ENCODE measurements at regions not wholly inside any gene's neighbourhood (a gene's known extent, or its start where the extent isn't known, plus 50 kb on each side); places are given as distances from the start of the nearest gene placed in this dataset.

DNA sequence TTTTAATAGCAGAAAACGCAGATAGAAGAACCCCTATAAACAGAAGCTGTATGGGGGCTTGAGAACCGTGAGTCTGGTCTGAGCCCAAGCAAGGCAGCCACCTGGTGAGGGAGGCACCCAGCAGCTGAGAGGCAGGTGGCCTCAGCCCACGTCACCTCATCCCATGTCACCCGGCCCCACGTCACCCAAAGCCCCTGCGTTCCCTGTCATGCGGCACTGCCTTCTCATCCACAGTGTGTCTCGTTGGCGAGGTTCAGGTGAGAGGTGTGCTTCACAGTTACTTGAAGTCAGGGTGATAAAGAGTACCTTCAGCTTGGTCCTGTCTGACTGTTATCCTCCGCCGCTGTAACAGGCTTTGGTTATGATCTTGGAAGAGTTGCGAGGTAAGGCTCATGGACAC lies 80.6 kb upstream of the IRX4 start:
- Histone ChIP-seq H3K9ac (no peak overlapping the region), H3K4me3 (IDR thresholded peaks at IDR 0.05; ENCODE audit: insufficient read depth, low read depth, low read length) (no peak overlapping the region), H3K27me3 (ENCODE audit: insufficient read depth, low read depth) (no peaks in the 10 kb centered on the region), H3K36me3 (ENCODE audit: insufficient read depth) (no peaks in the 10 kb centered on the region), H3K4me2 (no peak overlapping the region), H3K79me2 (ENCODE audit: insufficient read depth, low read depth) (no peaks in the 10 kb centered on the region), H3K4me1 (ENCODE audit: low read depth, poor library complexity, severe bottlenecking) (no peaks in the 10 kb centered on the region), H3K27ac (no peak overlapping the region), H4K20me1 (ENCODE audit: insufficient read depth) (no peaks in the 10 kb centered on the region), H2AFZ (ENCODE audit: low read depth) (no peak overlapping the region)
- TF ChIP-seq, protein P1, sequence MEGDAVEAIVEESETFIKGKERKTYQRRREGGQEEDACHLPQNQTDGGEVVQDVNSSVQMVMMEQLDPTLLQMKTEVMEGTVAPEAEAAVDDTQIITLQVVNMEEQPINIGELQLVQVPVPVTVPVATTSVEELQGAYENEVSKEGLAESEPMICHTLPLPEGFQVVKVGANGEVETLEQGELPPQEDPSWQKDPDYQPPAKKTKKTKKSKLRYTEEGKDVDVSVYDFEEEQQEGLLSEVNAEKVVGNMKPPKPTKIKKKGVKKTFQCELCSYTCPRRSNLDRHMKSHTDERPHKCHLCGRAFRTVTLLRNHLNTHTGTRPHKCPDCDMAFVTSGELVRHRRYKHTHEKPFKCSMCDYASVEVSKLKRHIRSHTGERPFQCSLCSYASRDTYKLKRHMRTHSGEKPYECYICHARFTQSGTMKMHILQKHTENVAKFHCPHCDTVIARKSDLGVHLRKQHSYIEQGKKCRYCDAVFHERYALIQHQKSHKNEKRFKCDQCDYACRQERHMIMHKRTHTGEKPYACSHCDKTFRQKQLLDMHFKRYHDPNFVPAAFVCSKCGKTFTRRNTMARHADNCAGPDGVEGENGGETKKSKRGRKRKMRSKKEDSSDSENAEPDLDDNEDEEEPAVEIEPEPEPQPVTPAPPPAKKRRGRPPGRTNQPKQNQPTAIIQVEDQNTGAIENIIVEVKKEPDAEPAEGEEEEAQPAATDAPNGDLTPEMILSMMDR (conservative IDR thresholded peaks at IDR 0.05; ENCODE audit: low read depth, low read length): no peak

DNA sequence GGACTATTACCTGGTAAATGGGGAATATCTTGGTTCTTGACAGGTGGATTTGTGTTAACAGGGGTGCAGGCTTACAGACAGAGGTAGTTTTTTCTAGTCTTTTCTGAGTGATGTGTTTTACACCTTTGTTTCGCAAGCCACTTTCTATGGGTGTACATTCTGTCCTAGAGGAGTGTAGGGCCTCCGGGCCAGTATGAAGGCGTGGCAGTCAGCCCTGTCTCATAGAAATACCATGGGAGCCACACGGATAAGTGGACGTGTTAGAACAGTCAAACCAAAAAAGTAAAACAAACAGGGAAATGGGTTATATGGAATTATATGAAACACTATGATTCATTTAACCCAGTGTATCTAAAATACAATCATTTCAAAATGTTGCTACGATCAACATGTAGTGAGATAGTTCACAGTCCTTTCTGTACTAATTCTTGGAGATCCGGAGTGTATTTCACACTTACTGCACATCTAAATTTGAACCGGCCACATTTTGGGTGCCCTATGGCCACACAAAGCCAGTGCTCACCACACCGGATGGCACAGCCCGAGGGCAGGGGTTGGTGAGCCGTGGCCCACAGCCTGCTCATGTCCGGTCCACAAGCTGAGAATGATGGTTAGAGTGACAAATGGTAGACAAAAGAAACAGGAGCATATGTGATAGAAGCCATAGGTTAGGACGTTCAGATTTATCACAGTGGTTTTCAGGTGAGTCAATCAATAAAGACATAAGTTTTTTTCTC lies 80.1 kb upstream of the IRX4 start:
- Histone ChIP-seq H3K4me3 (IDR thresholded peaks at IDR 0.05; ENCODE audit: insufficient read depth, low read depth, low read length) (no peak overlapping the region), H3K79me2 (ENCODE audit: insufficient read depth, low read depth) (no peaks in the 10 kb centered on the region), H3K27ac (no peak overlapping the region), H3K27me3 (ENCODE audit: insufficient read depth, low read depth) (no peaks in the 10 kb centered on the region), H3K9ac (no peak overlapping the region), H3K4me1 (ENCODE audit: low read depth, poor library complexity, severe bottlenecking) (no peaks in the 10 kb centered on the region), H4K20me1 (ENCODE audit: insufficient read depth) (no peaks in the 10 kb centered on the region), H3K4me2 (no peak overlapping the region), H3K36me3 (ENCODE audit: insufficient read depth) (no peaks in the 10 kb centered on the region), H2AFZ (ENCODE audit: low read depth) (no peak overlapping the region)
- TF ChIP-seq, protein P1 (conservative IDR thresholded peaks at IDR 0.05; ENCODE audit: low read depth, low read length): no peak

DNA sequence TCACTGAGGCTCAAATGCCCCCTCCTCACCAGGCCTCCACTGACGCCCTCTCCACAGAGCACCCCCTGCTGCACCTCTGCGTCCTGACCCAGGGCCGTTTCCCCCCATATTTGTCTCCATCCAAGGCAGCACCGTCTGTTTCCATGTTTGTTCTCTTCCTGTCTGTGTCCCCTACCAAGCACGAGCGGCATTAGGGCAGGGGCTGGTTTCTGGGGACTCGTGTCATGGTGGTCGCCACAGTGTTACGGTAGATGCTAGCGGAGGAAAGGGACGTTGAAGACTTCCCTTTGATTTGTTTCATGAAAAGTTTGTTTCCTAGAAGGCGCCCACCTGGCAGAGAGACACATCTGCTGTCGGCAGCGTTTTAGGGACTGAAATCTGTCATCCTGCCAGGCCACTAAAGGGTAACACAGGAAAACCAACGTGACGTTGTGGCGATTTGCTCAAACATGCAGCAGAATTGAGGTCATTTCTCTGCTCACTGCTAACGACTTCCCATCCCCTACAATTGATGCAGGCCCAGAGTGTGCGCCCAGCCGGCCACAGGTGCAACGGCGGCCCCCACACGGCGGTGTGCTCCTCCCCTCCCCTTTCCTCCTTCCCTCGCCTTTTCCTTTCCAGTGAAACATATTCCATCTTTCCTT lies 79.3 kb upstream of the IRX4 start:
- H3K9ac ChIP-seq: no peak overlapping the region

DNA sequence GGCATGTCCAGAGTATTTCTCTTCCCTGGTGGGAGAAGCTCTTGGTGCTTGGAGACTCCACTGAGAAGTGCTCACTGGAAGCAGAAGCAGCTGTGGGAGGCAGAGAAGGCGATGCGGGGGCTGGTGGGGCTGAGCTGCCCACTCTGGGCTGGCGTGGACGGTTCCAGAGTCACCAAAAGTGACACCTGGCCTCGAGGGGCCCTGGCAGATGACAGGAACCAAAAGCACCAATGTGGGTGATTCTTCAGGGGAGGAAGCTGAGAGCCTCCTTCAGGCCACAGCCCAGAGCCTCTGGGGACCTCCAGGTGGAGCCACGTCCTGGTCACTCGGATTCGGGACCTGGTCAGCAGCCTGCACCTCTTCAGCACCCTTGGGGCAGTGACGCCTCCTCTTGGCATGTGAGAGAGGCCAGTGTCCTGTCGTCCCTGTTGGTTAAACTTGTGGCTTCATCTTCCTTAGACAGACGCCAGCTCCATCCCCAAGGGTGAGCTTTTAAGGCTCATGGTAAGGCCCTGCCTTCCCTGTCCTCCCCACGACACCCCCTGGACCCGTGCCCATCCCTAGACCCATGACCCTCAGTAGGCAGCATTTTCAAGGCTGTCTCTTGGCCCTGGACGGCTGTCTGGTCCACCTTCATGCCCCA lies 78.7 kb upstream of the IRX4 start:
- no peak overlapping the region for H3K27ac ChIP-seq
- H4K20me1 ChIP-seq (ENCODE audit: insufficient read depth): no peaks in the 10 kb centered on the region
- H3K79me2 ChIP-seq (ENCODE audit: insufficient read depth, low read depth): no peaks in the 10 kb centered on the region
- H3K27me3 ChIP-seq (ENCODE audit: insufficient read depth, low read depth): no peaks in the 10 kb centered on the region
- no peak overlapping the region for H3K4me2 ChIP-seq
- no peaks in the 10 kb centered on the region for H3K36me3 ChIP-seq (ENCODE audit: insufficient read depth)
- no peak overlapping the region for H3K9ac ChIP-seq
- H3K4me3 ChIP-seq (IDR thresholded peaks at IDR 0.05; ENCODE audit: insufficient read depth, low read depth, low read length): no peak overlapping the region
- TF ChIP-seq, protein P1 (conservative IDR thresholded peaks at IDR 0.05; ENCODE audit: low read depth, low read length): no peak
- no peak overlapping the region for H2AFZ ChIP-seq (ENCODE audit: low read depth)
- H3K4me1 ChIP-seq (ENCODE audit: low read depth, poor library complexity, severe bottlenecking): no peaks in the 10 kb centered on the region

More for the DNA sequence above, 79.3 kb upstream of the IRX4 start:
- no peaks in the 10 kb centered on the region for H4K20me1 ChIP-seq (ENCODE audit: insufficient read depth)
- TF ChIP-seq, protein P1 (conservative IDR thresholded peaks at IDR 0.05; ENCODE audit: low read depth, low read length): no peak
- no peak overlapping the region for H3K27ac ChIP-seq
- H3K4me1 ChIP-seq (ENCODE audit: low read depth, poor library complexity, severe bottlenecking): no peaks in the 10 kb centered on the region
- H2AFZ ChIP-seq (ENCODE audit: low read depth): no peak overlapping the region
- no peak overlapping the region for H3K4me3 ChIP-seq (IDR thresholded peaks at IDR 0.05; ENCODE audit: insufficient read depth, low read depth, low read length)
- no peaks in the 10 kb centered on the region for H3K27me3 ChIP-seq (ENCODE audit: insufficient read depth, low read depth)
- no peaks in the 10 kb centered on the region for H3K79me2 ChIP-seq (ENCODE audit: insufficient read depth, low read depth)
- H3K4me2 ChIP-seq: no peak overlapping the region
- H3K36me3 ChIP-seq (ENCODE audit: insufficient read depth): no peaks in the 10 kb centered on the region

All from KMS-11 (cell line).